Fibroblast of villous mesenchyme (primary cell): ENCODE measurements at regions not wholly inside any gene's neighbourhood (a gene's known extent, or its start where the extent isn't known, plus 50 kb on each side); places are given as distances from the start of the nearest gene placed in this dataset.

ENCODE experiments used
- DNase-seq: peaks from one replicate; pipeline ENCODE4 v3.0.0-alpha.2; 2010; ENCODE audit warnings: low read depth
- H3K4me3 ChIP-seq: 2 replicates; pipeline ENCODE4 v1.5.1; 2011; ENCODE audit warnings: low read depth, mild to moderate bottlenecking, low read length
- TF ChIP-seq, protein P1 (sequence below): IDR thresholded peaks from 2 replicates; pipeline ENCODE4 v1.5.1; 2012; ENCODE audit warnings: low read depth, mild to moderate bottlenecking, low read length; ENCODE audit not compliant: insufficient read depth

DNA sequence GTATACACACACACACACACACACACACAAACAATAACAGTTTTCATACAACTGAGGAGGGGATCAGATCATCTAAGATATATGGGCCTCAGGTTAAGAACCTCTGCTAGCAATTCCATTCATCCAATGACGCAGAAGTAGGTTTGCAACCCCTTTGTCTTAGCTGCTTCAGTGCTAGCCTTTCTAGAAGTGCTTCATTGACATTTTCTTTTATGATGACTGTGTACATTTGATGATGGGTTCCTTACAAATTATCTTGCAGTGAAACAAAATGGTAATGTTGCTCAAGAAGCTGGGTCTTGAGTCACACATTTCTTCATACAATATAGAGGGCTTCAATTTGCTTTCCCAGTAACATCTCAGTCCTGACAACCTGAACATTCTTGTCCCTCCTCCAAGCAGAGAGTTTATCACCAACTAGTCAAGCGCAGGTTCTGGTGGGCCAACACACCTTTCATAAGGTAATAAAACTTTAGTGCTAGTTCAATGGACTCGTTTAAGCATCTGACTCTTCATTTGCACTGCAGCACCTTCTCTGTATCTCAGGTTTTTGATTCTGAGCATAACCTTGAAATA, 269.5 kb downstream of the CNTN3 start:
- no peak for DNase-seq
- TF ChIP-seq, protein P1, sequence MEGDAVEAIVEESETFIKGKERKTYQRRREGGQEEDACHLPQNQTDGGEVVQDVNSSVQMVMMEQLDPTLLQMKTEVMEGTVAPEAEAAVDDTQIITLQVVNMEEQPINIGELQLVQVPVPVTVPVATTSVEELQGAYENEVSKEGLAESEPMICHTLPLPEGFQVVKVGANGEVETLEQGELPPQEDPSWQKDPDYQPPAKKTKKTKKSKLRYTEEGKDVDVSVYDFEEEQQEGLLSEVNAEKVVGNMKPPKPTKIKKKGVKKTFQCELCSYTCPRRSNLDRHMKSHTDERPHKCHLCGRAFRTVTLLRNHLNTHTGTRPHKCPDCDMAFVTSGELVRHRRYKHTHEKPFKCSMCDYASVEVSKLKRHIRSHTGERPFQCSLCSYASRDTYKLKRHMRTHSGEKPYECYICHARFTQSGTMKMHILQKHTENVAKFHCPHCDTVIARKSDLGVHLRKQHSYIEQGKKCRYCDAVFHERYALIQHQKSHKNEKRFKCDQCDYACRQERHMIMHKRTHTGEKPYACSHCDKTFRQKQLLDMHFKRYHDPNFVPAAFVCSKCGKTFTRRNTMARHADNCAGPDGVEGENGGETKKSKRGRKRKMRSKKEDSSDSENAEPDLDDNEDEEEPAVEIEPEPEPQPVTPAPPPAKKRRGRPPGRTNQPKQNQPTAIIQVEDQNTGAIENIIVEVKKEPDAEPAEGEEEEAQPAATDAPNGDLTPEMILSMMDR = no peak
- H3K4me3 ChIP-seq = no peak overlapping the region

DNA sequence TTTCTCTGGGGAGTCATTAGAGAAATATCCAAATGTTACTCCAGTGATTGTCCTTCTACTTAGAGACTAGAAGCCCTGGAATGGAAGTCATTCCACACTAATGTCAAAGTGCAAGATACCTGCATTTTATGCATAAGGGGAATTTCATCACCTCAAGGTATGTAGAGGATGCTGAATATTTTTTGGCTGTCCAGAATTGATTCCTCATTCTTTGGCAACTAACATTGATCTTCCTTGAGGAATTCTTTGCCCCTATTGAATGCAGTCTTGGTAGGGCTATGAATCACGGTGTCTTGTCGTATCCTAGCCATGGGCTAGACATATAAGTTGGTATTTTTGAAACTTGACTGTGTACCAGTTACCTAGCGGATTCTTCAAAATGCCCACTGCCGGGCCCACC, 271.1 kb downstream of the CNTN3 start:
- no peak overlapping the region for H3K4me3 ChIP-seq
- TF ChIP-seq, protein P1 = no peak
- DNase-seq = no peak

DNA sequence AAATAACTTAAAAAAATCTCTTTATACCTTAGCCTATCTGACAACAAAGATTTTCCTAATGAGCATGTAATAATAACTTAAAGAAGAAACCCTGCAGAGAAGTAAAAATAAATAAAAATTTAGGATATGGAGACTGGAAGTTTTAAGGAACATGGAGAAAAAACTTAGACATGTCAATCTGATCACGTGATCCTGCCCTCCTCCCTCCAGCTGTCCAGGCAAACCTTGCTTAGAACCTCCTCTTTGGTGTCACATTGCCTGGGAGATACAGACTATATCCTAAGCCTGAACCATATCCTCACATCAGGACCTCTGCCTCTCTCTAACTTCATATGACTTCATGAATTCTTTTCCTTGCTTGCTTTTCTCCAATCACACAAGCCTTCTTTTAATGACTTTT, 275.5 kb downstream of the CNTN3 start:
- TF ChIP-seq, protein P1 = no peak
- no peak for DNase-seq
- H3K4me3 ChIP-seq = no peak overlapping the region

DNA sequence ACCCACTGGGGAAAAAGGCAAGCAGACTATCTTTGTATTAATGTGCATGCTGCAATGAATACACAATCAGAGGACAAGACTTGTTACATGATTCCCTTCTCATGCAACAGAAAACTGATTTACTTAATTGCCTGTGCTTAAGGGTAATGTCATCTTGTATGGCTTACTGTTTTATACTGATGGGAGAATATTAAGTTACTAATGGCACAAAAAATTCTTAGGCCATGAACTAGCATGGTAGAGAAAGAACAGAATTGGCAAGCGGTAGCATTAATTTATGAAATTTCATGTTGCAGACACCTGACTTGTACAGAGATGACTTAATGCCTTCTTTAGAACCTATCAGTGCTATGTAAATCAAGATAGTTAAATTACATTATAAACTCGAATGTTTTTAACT, 282.3 kb downstream of the CNTN3 start:
- H3K4me3 ChIP-seq = no peak overlapping the region
- TF ChIP-seq, protein P1 = no peak
- DNase-seq = no peak

DNA sequence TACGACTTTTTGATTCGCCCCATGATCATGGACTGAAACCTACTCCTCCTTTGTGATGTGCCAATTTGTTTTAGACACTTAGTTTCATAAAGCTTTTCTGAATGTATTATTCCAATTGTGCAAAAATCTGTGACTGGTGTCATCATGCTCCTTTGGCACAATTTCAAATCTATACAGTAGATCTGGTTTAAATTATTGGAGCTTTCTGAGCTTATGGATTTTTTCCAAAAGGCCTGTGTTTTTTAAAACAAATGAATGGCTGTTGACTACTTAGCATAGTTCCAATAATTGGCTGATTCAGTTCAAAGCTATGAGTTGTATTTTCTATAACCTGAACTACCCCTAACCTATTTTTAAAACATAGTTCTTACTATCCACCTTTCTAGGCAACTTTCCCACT, 282.7 kb downstream of the CNTN3 start:
- TF ChIP-seq, protein P1 = no peak
- DNase-seq = no peak
- no peak overlapping the region for H3K4me3 ChIP-seq

DNA sequence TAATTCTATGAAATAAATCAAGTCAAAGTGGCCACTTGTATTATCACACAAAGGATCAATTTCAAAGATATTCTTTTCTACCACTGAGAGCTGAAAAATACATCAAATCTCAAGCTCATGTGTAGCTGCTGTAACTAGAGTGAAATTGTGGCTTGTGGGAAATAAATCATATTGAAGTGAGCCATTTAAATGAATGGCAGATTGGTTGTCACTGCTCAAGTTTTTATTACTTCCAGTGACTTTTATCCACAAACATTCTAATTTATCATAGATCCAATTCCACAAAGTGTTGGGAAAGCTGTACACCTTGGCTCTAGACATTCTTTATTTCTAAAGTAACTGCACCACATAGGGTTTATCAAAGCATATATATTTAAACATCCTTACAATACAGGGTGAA, 285.4 kb downstream of the CNTN3 start:
- no peak for DNase-seq
- no peak overlapping the region for H3K4me3 ChIP-seq
- TF ChIP-seq, protein P1 = no peak

DNA sequence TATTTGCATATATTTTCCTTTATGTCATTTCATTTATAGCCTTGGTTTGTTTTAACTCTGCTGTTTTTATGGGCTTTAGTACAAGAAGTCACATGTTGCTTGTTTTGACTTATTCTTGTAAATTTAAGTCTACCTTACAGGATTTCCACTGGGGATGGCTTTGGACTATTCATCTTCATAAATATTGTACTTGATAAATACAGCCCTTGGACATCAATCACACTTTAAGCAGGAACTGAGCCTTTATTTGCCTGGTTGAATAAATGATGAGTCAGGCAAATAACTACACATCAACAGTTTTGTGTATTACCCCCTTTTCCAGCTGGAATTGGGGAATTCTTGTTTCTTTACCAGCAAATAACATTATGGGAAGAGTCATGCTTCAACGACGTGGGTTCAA, 286.0 kb downstream of the CNTN3 start:
- TF ChIP-seq, protein P1 = no peak
- DNase-seq = no peak
- no peak overlapping the region for H3K4me3 ChIP-seq
